ENCODE measurements at regions not wholly inside any gene's neighbourhood (a gene's known extent, or its start where the extent isn't known, plus 50 kb on each side); places are given as distances from the start of the nearest gene placed in this dataset.
"Not testable (repeated sequence)": the region's sequence is repeated elsewhere in the genome, so short reads cannot be mapped to it uniquely, and the experiment has no call there.

DNA sequence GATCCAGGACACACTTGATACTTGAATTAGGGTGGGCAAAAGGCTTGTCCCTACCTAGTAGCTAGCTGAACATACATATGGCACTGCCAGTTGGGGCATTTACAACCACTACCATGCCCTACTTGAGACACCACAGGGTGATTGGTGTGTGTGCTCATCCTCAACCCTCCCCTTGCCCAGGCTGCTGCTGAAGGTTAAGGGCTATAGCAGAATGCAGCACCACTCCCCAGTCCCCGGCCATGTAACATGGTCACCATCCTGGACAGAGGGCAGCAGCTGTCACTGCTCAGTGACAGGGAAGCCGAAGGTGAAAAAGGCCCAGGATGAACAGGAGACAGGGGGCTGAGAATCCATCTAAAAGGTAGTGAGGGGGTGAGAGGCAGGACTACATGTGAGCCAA lies 273.9 kb upstream of the SGCD start:
- DNase-seq (ENCODE audit: low read depth) = no peak
- Histone ChIP-seq H3K27me3 (ENCODE audit: control insufficient read depth, insufficient read depth, low read length) (no peaks in the 10 kb centered on the region), H3K4me3 (ENCODE audit: low read depth, low read length) (no peak overlapping the region), H3K36me3 (ENCODE audit: control insufficient read depth, insufficient read depth, low read length) (no peaks in the 10 kb centered on the region)
- TF ChIP-seq, protein P1, sequence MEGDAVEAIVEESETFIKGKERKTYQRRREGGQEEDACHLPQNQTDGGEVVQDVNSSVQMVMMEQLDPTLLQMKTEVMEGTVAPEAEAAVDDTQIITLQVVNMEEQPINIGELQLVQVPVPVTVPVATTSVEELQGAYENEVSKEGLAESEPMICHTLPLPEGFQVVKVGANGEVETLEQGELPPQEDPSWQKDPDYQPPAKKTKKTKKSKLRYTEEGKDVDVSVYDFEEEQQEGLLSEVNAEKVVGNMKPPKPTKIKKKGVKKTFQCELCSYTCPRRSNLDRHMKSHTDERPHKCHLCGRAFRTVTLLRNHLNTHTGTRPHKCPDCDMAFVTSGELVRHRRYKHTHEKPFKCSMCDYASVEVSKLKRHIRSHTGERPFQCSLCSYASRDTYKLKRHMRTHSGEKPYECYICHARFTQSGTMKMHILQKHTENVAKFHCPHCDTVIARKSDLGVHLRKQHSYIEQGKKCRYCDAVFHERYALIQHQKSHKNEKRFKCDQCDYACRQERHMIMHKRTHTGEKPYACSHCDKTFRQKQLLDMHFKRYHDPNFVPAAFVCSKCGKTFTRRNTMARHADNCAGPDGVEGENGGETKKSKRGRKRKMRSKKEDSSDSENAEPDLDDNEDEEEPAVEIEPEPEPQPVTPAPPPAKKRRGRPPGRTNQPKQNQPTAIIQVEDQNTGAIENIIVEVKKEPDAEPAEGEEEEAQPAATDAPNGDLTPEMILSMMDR (IDR thresholded peaks at IDR 0.05; ENCODE audit: insufficient read depth, low read length, severe bottlenecking) = no peak
- FAIRE-seq = no peak

DNA sequence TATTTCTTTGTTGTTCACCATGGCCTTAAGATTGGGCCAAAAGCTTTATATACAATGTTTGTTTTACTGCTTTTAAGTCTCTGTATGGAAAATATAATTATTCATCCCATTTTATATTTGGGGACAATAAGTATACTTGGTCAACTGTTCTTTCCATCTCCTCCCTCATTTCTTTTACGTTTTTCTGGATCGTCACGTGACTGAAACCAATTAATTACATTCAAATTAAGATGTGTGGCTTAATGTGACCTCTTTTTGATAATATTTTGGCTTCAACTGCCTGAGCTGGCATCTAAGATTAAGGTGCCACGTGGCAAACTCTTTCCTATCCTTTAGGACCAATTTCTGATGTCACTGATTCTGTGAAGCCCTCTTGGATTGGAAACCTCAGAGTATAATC lies 250.1 kb upstream of the SGCD start:
- Histone ChIP-seq H3K27me3 (ENCODE audit: control insufficient read depth, insufficient read depth, low read length) (no peaks in the 10 kb centered on the region), H3K36me3 (ENCODE audit: control insufficient read depth, insufficient read depth, low read length) (no peaks in the 10 kb centered on the region), H3K4me3 (ENCODE audit: low read depth, low read length) (no peak overlapping the region)
- DNase-seq (ENCODE audit: low read depth) (no peak), FAIRE-seq (no peak)
- TF ChIP-seq, protein P1 (IDR thresholded peaks at IDR 0.05; ENCODE audit: insufficient read depth, low read length, severe bottlenecking) = no peak

DNA sequence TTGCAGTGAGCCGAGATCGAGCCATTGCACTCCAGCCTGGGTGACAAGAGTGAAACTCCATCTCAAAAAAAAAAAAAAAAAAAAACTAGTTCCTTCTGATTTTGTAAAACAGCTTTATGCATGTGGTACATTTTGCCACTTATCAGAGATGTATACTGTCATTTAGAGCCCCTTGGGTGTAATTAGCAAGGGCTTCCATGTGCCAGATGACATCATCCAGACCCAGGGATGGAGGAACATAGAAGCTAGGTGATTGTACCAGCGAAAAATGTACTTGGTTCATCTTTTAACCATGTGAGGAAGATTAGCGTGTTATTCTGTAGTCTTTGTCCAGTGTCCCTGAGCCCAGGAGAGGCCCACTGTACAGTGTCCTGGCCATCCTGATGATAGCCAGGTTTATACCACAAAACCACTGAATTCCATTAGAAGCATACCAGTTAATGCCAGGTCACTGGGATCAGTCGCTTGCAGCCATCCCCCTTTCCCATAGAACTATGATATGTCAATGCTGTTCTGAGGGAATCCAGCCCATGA lies 239.3 kb upstream of the SGCD start:
- FAIRE-seq (no peak), DNase-seq (ENCODE audit: low read depth) (no peak)
- Histone ChIP-seq H3K4me3 (ENCODE audit: low read depth, low read length) (no peak overlapping the region), H3K27me3 (ENCODE audit: control insufficient read depth, insufficient read depth, low read length) (no peaks in the 10 kb centered on the region), H3K36me3 (ENCODE audit: control insufficient read depth, insufficient read depth, low read length) (no peaks in the 10 kb centered on the region)
- TF ChIP-seq, protein P1 (IDR thresholded peaks at IDR 0.05; ENCODE audit: insufficient read depth, low read length, severe bottlenecking) = no peak

DNA sequence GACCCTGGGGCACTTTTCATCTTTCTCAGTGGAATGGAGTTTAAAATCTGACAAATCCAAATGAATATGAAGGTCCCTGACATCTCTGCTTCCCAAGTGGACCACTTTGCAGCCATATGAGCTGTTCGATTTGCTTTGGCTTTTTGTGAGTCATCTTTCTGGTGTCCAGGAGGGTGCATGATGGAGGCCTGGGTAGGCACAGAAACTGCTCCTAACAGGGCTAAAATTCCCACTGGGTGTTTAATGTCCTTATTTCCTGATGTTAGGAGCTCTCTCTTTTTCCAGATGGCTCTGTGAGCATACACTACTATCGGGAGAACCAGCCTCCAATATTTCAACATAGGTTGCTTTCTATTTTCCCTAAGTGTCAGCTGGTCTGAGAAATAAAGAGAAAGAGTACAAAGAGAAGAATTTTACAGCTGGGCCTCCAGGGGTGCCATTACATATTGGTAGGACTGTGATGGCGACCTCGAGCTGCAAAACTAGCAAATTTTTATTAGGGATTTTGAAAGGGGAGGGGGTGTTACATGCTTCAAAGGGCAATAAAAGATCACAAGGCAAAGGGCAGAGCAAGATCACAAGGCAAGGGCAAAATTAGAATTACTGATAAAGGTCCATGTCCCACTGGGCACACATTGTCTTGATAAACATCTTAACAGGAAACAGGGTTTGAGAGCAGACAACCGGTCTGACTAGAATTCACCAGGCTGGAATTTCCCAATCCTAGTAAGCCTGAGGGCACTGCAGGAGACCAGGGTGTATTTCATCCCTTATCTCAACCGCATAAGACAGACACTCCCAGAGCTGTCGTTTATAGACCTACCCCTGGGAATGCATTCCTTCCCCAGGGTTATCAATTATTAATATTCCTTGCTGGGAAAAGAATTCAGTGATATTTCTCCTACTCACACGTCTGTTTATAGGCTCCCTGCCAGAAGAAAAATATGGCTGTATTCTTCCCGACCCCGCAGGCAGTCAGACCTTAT lies 236.7 kb upstream of the SGCD start:
- H3K4me3 ChIP-seq (ENCODE audit: low read depth, low read length); DNase-seq (ENCODE audit: low read depth); H3K27me3 ChIP-seq (ENCODE audit: control insufficient read depth, insufficient read depth, low read length); FAIRE-seq; H3K36me3 ChIP-seq (ENCODE audit: control insufficient read depth, insufficient read depth, low read length): not testable (repeated sequence)

DNA sequence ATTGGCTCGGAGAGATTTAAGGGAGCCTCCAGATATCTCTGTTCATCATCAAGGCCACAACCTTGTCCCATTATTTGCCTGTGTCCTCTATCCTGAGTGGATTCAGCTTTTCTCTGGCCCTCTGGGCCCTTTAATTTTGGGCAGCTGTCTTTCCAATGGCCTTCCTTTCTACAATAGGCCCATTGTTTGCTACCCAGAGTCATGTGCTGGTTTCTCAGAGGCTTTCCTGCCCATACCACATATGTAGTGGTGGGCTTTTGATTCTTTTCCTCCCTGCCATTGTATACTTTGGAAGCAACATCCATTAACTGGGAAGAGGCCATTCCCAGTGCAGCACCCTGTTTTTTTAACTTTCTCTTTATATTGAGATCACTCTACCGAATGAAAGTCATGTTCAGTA lies 233.9 kb upstream of the SGCD start:
- DNase-seq (ENCODE audit: low read depth) (no peak), FAIRE-seq (no peak)
- H3K27me3 ChIP-seq (ENCODE audit: control insufficient read depth, insufficient read depth, low read length) = no peaks in the 10 kb centered on the region
- no peaks in the 10 kb centered on the region for H3K36me3 ChIP-seq (ENCODE audit: control insufficient read depth, insufficient read depth, low read length)
- TF ChIP-seq, protein P1 (IDR thresholded peaks at IDR 0.05; ENCODE audit: insufficient read depth, low read length, severe bottlenecking) = no peak
- no peak overlapping the region for H3K4me3 ChIP-seq (ENCODE audit: low read depth, low read length)

DNA sequence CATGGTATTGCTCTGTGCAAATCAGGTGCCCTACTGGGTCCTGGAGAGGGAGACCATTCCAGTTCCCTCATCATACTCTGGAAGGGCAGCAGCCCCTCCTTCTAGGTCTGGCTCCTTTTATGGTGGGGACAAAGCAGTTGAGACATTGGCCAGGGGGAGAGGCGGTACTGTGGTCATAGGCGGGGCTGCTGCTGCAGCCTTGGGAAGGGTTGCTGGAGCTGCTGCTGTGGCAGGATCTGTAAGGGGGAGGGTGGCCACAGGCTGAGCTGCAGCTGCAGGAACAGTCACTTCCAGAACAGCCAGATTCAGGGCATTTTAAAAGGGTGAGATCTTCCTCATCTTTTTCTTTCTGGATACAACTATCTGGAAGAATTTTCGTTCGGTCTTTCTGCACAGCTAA lies 233.0 kb upstream of the SGCD start:
- H3K36me3 ChIP-seq (ENCODE audit: control insufficient read depth, insufficient read depth, low read length) = no peaks in the 10 kb centered on the region
- TF ChIP-seq, protein P1 (IDR thresholded peaks at IDR 0.05; ENCODE audit: insufficient read depth, low read length, severe bottlenecking) = no peak
- DNase-seq (ENCODE audit: low read depth) = no peak
- FAIRE-seq = no peak
- H3K4me3 ChIP-seq (ENCODE audit: low read depth, low read length) = no peak overlapping the region
- no peaks in the 10 kb centered on the region for H3K27me3 ChIP-seq (ENCODE audit: control insufficient read depth, insufficient read depth, low read length)

Measured in bronchial epithelial cell (primary cell).